H9 (cell line): ENCODE measurements at regions not wholly inside any gene's neighbourhood (a gene's known extent, or its start where the extent isn't known, plus 50 kb on each side); places are given as distances from the start of the nearest gene placed in this dataset.

Source experiments
- DNase-seq: peaks from one replicate; pipeline ENCODE4 v3.0.0-alpha.2; 2017
- H2AFZ ChIP-seq: one replicate; pipeline ENCODE4 v1.6.1; 2013; ENCODE audit warnings: mild to moderate bottlenecking, low read length, control low read depth, moderate library complexity
- H2AK5ac ChIP-seq: 2 replicates; pipeline ENCODE4 v1.6.1; 2013; ENCODE audit warnings: low read length, control low read depth, mixed read lengths; ENCODE audit not compliant: insufficient read length
- H2BK120ac ChIP-seq: one replicate; pipeline ENCODE4 v1.6.1; 2013; ENCODE audit warnings: low read depth, mild to moderate bottlenecking, low read length, control low read depth, inconsistent platforms; ENCODE audit not compliant: poor library complexity, severe bottlenecking
- H2BK12ac ChIP-seq: 2 replicates; pipeline ENCODE4 v1.6.1; 2013; ENCODE audit warnings: low read length, control low read depth, mixed read lengths, low read depth; ENCODE audit not compliant: insufficient read length
- H2BK15ac ChIP-seq: 2 replicates; pipeline ENCODE4 v1.6.1; 2013; ENCODE audit warnings: low read depth, low read length, control low read depth
- H2BK20ac ChIP-seq: one replicate; pipeline ENCODE4 v1.6.1; 2013; ENCODE audit warnings: low read depth, mild to moderate bottlenecking, low read length, control low read depth, inconsistent platforms; ENCODE audit not compliant: poor library complexity, severe bottlenecking
- H2BK5ac ChIP-seq: 2 replicates; pipeline ENCODE4 v1.6.1; 2013; ENCODE audit warnings: low read length, control low read depth, mixed read lengths; ENCODE audit not compliant: insufficient read length
- H3K14ac ChIP-seq: 2 replicates; pipeline ENCODE4 v1.6.1; 2013; ENCODE audit warnings: low read length, control low read depth; ENCODE audit not compliant: insufficient read depth
- H3K18ac ChIP-seq: 2 replicates; pipeline ENCODE4 v1.6.1; 2013; ENCODE audit warnings: low read depth, mild to moderate bottlenecking, mixed read lengths, low read length, control low read depth; ENCODE audit not compliant: insufficient read length
- H3K23ac ChIP-seq: 2 replicates; pipeline ENCODE4 v1.6.1; 2013; ENCODE audit warnings: low read length, control low read depth, mixed read lengths, low read depth; ENCODE audit not compliant: insufficient read length
- H3K23me2 ChIP-seq: 2 replicates; pipeline ENCODE4 v1.6.1; 2013; ENCODE audit warnings: low read depth, mild to moderate bottlenecking, mixed read lengths, low read length, control low read depth; ENCODE audit not compliant: insufficient read length, poor library complexity, severe bottlenecking
- H3K27ac ChIP-seq: 2 replicates; pipeline ENCODE4 v1.5.1; 2013; ENCODE audit warnings: low read length, control low read depth, mixed read lengths, low read depth; ENCODE audit not compliant: insufficient read length
- H3K27me3 ChIP-seq: 2 replicates; pipeline ENCODE4 v1.6.1; 2013; ENCODE audit warnings: low read length, control low read depth, inconsistent platforms; ENCODE audit not compliant: insufficient read depth
- H3K4ac ChIP-seq: 2 replicates; pipeline ENCODE4 v1.6.1; 2013; ENCODE audit warnings: low read depth, mild to moderate bottlenecking, control low read depth, inconsistent platforms, low read length, moderate library complexity
- H3K4me1 ChIP-seq: 2 replicates; pipeline ENCODE4 v1.6.1; 2013; ENCODE audit warnings: low read length, control low read depth, inconsistent platforms; ENCODE audit not compliant: insufficient read depth
- H3K4me2 ChIP-seq: 2 replicates; pipeline ENCODE4 v1.6.1; 2013; ENCODE audit warnings: low read length, control low read depth, mixed read lengths; ENCODE audit not compliant: insufficient read length, insufficient read depth
- H3K56ac ChIP-seq: 2 replicates; pipeline ENCODE4 v1.6.1; 2013; ENCODE audit warnings: low read depth, mild to moderate bottlenecking, mixed read lengths, low read length, control low read depth; ENCODE audit not compliant: insufficient read length
- H3K79me1 ChIP-seq: 2 replicates; pipeline ENCODE4 v1.6.1; 2013; ENCODE audit warnings: low read depth, mild to moderate bottlenecking, moderate library complexity, low read length, control low read depth, inconsistent platforms; ENCODE audit not compliant: insufficient read depth, poor library complexity, severe bottlenecking
- H3K79me2 ChIP-seq: 2 replicates; pipeline ENCODE4 v1.6.1; 2013; ENCODE audit warnings: low read length, control low read depth, inconsistent platforms; ENCODE audit not compliant: insufficient read depth
- H3K9ac ChIP-seq: 2 replicates; pipeline ENCODE4 v1.6.1; 2013; ENCODE audit warnings: low read length, control low read depth, mixed read lengths; ENCODE audit not compliant: insufficient read length; ENCODE audit errors: extremely low read depth
- H3K9me3 ChIP-seq: one replicate; pipeline ENCODE4 v1.6.1; 2013; ENCODE audit warnings: low read depth, low read length, inconsistent platforms; ENCODE audit not compliant: control insufficient read depth
- H3T11ph ChIP-seq: one replicate; pipeline ENCODE4 v1.6.1; 2013; ENCODE audit warnings: mild to moderate bottlenecking, low read length, control low read depth, inconsistent platforms
- H4K20me1 ChIP-seq: one replicate; pipeline ENCODE4 v1.6.1; 2013; ENCODE audit not compliant: control insufficient read depth, insufficient read length, insufficient read depth
- H4K5ac ChIP-seq: 2 replicates; pipeline ENCODE4 v1.6.1; 2013; ENCODE audit warnings: low read depth, mild to moderate bottlenecking, mixed read lengths, low read length, control low read depth; ENCODE audit not compliant: insufficient read length
- H4K8ac ChIP-seq: replicated peaks from 2 replicates; pipeline ENCODE4 v1.6.1; 2013; ENCODE audit warnings: low read length, control low read depth, mixed read lengths, low read depth; ENCODE audit not compliant: insufficient read length
- H4K91ac ChIP-seq: 2 replicates; pipeline ENCODE4 v1.6.1; 2013; ENCODE audit warnings: low read depth, mild to moderate bottlenecking, moderate library complexity, mixed read lengths, low read length, control low read depth; ENCODE audit not compliant: insufficient read length
- H3K27ac Mint-ChIP-seq, 3 experiments: 2 replicates in 2 of 3; 3 replicates in 1 of 3; pipeline ENCODE4 v1.8.0; 2020 to 2021; ENCODE audit warnings: mixed read lengths in 3 of 3, mild to moderate bottlenecking in 1 of 3, moderate library complexity in 1 of 3
- H3K27me3 Mint-ChIP-seq: 2 replicates; pipeline ENCODE4 v1.8.0; 2021; ENCODE audit warnings: low read depth, mild to moderate bottlenecking, moderate library complexity, mixed read lengths
- H3K36me3 Mint-ChIP-seq, 3 experiments: 2 replicates in 2 of 3; 3 replicates in 1 of 3; pipeline ENCODE4 v1.8.0; 2020 to 2021; ENCODE audit warnings: low read depth in 3 of 3, mixed read lengths in 3 of 3; ENCODE audit not compliant: insufficient read depth in 1 of 3
- H3K4me1 Mint-ChIP-seq, 2 experiments: 2 replicates each; pipeline ENCODE4 v1.8.0; 2020; ENCODE audit warnings: mixed read lengths in 2 of 2
- H3K4me3 Mint-ChIP-seq, 2 experiments: 2 replicates in 1 of 2; 3 replicates in 1 of 2; pipeline ENCODE4 v1.8.0; 2020 to 2021; ENCODE audit warnings: mild to moderate bottlenecking in 2 of 2, mixed read lengths in 2 of 2, moderate library complexity in 1 of 2
- H3K9me3 Mint-ChIP-seq, 2 experiments: 2 replicates in 1 of 2; 3 replicates in 1 of 2; pipeline ENCODE4 v1.8.0; 2020; ENCODE audit warnings: mild to moderate bottlenecking in 2 of 2, mixed read lengths in 2 of 2, moderate library complexity in 1 of 2
- WGBS: extraction: QIAGEN DNeasy Blood & Tissue Kit; methylation state at CpG from one replicate; pipeline ENCODE4 v1.1.7; 2013; ENCODE audit warnings: missing lambda C conversion rate, low lambda C conversion rate, mixed read lengths; ENCODE audit not compliant: insufficient read length; ENCODE audit errors: extremely low coverage; 5-methylcytosine and 5-hydroxymethylcytosine counted together
- TF ChIP-seq, protein P1 (sequence below): fragments of 200-600 bp; sonication (generic); conservative IDR thresholded peaks from 3 replicates; pipeline ENCODE4 v1.8.0; 2021; ENCODE audit warnings: antibody characterized with exemption, mild to moderate bottlenecking

DNA sequence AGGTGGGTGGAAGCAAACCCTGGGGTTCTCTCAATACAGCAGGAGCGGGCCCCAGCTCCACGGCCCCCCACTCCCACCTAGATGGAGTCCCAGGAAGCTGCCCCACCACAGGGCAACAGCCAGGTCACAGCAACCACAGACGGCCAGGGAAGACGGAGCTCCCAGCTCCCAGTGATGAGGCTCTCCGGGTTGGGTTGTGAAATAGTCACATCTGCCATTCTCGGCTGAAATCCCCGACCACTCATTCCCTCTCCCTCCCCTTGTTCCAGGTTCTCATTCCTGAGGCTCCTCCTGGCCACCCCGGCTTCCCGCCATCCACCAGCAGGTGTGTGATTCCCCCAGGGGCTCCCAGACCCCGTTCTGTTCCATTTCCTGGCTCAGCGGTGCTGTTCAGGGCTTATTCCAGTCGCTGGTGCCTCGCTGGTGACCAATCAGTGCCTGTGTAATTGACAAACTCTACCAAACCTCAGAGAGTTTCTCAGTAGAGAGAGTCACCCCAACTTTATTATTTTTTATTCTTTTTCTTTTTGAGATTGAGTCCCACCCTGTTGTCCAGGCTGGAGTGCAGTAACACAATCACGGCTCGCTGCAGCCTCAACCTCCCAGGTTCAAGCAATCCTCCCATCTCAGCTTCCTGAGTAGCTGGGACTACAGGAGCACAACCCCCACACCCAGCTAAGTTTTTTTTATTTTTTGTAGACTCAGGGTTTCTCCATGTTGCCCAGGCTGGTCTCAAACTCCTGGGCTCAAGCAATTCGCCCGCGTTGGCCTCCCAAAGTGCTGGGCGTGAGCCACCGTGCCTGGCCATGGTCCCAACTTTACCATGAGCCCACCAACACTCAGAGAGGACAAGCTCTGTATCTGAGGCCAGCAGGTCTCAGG lies 63.2 kb downstream of the SHANK2 start:
- Histone ChIP-seq H2BK120ac (no peak overlapping the region), H3K18ac (no peak overlapping the region), H3K79me1 (no peaks in the 10 kb centered on the region), H4K8ac (no peak overlapping the region), H3K56ac (no peak overlapping the region), H3T11ph (no peak overlapping the region), H4K91ac (no peak overlapping the region), H3K27ac (no peak overlapping the region), H2AK5ac (no peak overlapping the region), H2BK5ac (no peak overlapping the region), H3K23me2 (no peaks in the 10 kb centered on the region), H3K27me3 (no peaks in the 10 kb centered on the region), H2BK15ac (no peak overlapping the region), H3K4ac (no peak overlapping the region), H3K23ac (no peak overlapping the region), H4K20me1 (no peaks in the 10 kb centered on the region), H4K5ac (no peak overlapping the region), H2BK12ac (no peak overlapping the region), H3K14ac (no peak overlapping the region), H3K9me3 (no peaks in the 10 kb centered on the region), H3K4me2 (no peak overlapping the region), H3K79me2 (no peaks in the 10 kb centered on the region), H3K9ac (no peak overlapping the region), H3K4me1 (no peaks in the 10 kb centered on the region), H2BK20ac (no peak overlapping the region), H2AFZ (no peak overlapping the region)
- peaks cover 19 to 22% (median 21%) of the 10 kb centered on the region in 3 experiments; a peak in 6 of 7 replicates for H3K36me3 Mint-ChIP-seq
- H3K4me1 Mint-ChIP-seq, result peaks cover 0 to 4% of the 10 kb centered on the region in 2 experiments; a peak in 1 of 4 replicates
- H3K27ac Mint-ChIP-seq, result peak overlapping the region in 2 of 3 experiments; percentile 35 to 44; a peak in 2 of 7 replicates
- no peaks in the 10 kb centered on the region; the same call in 1 of the 2 replicates for H3K27me3 Mint-ChIP-seq
- DNase-seq, result no peak
- no CpG with 5 or more reads among the region's 20 CpGs for WGBS
- TF ChIP-seq, protein P1, sequence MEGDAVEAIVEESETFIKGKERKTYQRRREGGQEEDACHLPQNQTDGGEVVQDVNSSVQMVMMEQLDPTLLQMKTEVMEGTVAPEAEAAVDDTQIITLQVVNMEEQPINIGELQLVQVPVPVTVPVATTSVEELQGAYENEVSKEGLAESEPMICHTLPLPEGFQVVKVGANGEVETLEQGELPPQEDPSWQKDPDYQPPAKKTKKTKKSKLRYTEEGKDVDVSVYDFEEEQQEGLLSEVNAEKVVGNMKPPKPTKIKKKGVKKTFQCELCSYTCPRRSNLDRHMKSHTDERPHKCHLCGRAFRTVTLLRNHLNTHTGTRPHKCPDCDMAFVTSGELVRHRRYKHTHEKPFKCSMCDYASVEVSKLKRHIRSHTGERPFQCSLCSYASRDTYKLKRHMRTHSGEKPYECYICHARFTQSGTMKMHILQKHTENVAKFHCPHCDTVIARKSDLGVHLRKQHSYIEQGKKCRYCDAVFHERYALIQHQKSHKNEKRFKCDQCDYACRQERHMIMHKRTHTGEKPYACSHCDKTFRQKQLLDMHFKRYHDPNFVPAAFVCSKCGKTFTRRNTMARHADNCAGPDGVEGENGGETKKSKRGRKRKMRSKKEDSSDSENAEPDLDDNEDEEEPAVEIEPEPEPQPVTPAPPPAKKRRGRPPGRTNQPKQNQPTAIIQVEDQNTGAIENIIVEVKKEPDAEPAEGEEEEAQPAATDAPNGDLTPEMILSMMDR, result no peak
- no peak overlapping the region for H3K4me3 Mint-ChIP-seq
- no peaks in the 10 kb centered on the region; a peak in 1 of 5 replicates for H3K9me3 Mint-ChIP-seq
